Subcutaneous abdominal adipose tissue (tissue), 5 donors: ENCODE measurements at regions not wholly inside any gene's neighbourhood (a gene's known extent, or its start where the extent isn't known, plus 50 kb on each side); places are given as distances from the start of the nearest gene placed in this dataset.

Experiments used
- H3K27ac ChIP-seq: one replicate; pipeline ENCODE4 v1.7.0; 2013; ENCODE audit warnings: low read depth, mild to moderate bottlenecking, inconsistent platforms, low read length, moderate library complexity
- H3K27me3 ChIP-seq, 5 donors: one replicate each; pipeline ENCODE4 v1.7.0; 2013; ENCODE audit warnings: low read length in 5 of 5, inconsistent platforms in 1 of 5; ENCODE audit not compliant: control insufficient read depth in 5 of 5, insufficient read depth in 4 of 5
- H3K36me3 ChIP-seq, 5 donors: one replicate each; pipeline ENCODE4 v1.7.0; 2013; ENCODE audit warnings: low read length in 5 of 5; ENCODE audit not compliant: control insufficient read depth in 5 of 5, insufficient read depth in 5 of 5
- H3K4me1 ChIP-seq, 5 donors: one replicate each; pipeline ENCODE4 v1.7.0; 2013; ENCODE audit warnings: low read length in 5 of 5, mild to moderate bottlenecking in 3 of 5, moderate library complexity in 1 of 5; ENCODE audit not compliant: control insufficient read depth in 5 of 5, insufficient read depth in 5 of 5
- H3K4me3 ChIP-seq, 5 donors: one replicate each; pipeline ENCODE4 v1.7.0; 2013; ENCODE audit warnings: low read length in 5 of 5, low read depth in 1 of 5
- H3K9ac ChIP-seq, 5 donors: one replicate each; pipeline ENCODE4 v1.7.0; 2013; ENCODE audit warnings: low read length in 5 of 5, mild to moderate bottlenecking in 4 of 5, moderate library complexity in 3 of 5
- H3K9me3 ChIP-seq, 5 donors: one replicate each; pipeline ENCODE4 v1.7.0; 2013; ENCODE audit warnings: low read length in 5 of 5; ENCODE audit not compliant: control insufficient read depth in 5 of 5
- donor health status: healthy.
- donor health status: healthy.
- donor health status: healthy.
- donor health status: healthy.
- donor health status: healthy.

DNA sequence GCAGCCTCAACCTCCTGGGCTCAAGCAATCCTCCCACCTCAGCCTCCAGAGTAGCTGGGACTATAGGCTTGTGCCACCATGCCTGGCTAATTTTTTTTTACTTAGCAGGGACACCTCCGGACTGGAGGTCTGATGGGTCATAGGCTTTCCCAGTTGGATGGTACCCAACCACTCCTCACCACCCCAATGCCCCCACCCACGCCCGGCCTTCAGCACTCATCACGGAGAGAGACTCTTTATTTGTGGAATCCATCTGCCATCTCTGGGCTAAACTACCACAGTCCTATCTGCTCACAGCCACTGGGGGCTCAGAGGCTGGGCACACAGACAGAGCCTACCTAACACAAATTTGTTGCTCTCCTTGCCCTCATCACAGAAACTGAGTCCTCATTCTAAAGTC is 58.3 kb upstream of the STXBP1 start:
- Histone ChIP-seq H3K27ac (no peak overlapping the region), H3K9ac (no peak overlapping the region), H3K4me1 (peaks cover 7 to 57% (median 39%) of the 10 kb centered on the region in 5 donors), H3K27me3 (peaks cover 0 to 3% (median 0%) of the 10 kb centered on the region in 5 donors), H3K36me3 (peaks cover 0 to 1% (median 0%) of the 10 kb centered on the region in 5 donors), H3K9me3 (no peaks in the 10 kb centered on the region), H3K4me3 (no peak overlapping the region)

DNA sequence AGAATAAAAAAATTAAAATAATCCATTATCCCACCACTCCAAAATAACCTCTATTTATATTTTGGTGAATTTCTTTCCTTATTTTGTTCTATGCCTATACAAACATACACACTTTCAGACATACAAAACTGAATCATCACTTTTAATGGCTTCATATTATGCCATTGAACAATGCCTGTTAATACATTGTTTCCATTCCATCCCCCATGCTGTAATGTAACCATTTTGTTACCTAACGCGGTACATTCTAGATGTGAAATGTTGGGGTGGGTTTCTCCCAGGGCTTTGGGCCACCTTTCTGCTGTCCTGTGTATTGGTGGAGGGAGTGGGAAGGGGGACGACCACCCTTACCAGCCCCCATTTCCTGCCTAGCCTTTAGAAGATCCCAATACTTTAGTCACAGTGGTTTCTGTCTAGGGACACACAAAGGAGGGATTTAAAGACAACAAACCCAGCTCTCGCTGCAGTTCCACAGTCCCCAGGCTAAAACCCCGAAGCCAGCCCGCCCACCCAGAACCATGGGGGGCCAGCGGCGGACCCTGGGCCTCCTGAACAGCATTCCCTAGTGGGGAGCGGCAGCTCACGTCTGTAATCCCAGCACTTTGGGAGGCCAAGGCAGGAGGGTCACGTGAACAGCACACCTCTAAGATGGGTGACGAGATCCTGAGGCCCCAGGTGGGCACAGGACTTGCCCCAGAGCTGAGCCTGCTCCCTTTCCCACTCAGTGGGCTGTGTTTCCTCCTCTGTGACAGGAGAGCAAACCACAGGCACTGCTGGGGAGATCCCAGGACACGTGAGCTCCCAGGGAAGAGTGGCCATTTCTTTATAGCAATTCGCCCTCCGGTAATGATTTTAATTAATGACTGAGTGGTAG is 56.9 kb upstream of the STXBP1 start:
- Histone ChIP-seq H3K4me1 (peaks cover 10 to 62% (median 39%) of the 10 kb centered on the region in 5 donors), H3K9me3 (no peaks in the 10 kb centered on the region), H3K27ac (peak overlapping the region; percentile 69), H3K9ac (peak overlapping the region in 2 of 5 donors; percentile 42 to 55), H3K36me3 (peaks cover 0 to 8% (median 5%) of the 10 kb centered on the region in 5 donors), H3K27me3 (peaks cover 0 to 4% (median 0%) of the 10 kb centered on the region in 5 donors), H3K4me3 (no peak overlapping the region)

DNA sequence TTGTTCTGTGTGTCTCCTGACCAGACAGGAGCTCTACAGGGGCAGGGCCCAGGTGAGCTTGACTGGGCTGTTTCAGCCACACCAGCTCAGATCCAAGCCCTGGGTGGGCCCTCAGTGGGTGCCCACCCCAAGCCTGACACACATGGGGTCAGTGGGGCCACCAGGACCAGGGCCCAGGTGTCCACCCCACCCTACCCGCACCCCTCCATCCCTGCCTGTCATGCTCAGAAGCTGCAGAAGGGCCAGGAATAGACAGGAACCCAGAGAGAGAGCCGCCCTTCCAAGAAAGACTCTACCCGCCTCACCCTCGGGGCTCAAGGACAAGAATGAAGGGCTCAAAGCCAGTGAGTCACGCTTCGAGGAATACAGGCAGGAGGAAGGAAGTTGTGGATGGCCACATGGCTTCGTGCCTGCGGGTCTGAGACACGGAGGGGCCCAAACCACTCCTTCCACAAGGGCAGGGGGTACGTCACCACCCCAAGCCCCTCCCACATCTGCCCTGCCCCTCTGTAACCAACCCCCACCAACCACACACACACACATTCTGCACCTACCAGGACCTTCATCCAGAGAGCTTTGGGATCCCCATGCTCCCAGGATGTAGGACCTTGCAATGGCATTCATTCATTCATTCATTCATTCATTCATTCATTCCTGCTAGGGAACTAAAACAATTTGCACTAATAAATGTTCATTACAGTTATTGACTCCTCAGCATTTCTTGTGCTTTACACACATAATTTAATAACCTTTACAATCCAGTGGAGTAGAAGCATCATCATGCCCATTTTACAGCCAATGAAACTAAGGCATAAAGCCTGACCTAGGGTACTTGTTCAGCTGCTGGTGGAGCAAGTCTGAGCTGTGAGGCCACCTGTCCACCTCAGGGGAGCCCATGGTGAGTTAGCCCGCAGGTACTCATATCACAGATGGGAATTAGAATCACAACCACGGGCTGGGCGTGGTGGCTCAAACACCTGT is 55.9 kb upstream of the STXBP1 start:
- H3K36me3 ChIP-seq: peaks cover 0 to 16% (median 10%) of the 10 kb centered on the region in 5 donors
- H3K27ac ChIP-seq: peak overlapping the region; percentile 69
- peaks cover 0 to 4% (median 0%) of the 10 kb centered on the region in 5 donors for H3K27me3 ChIP-seq
- H3K4me1 ChIP-seq: peaks cover 10 to 64% (median 38%) of the 10 kb centered on the region in 5 donors
- no peak overlapping the region for H3K4me3 ChIP-seq
- peak overlapping the region in 2 of 5 donors; percentile 42 to 55 for H3K9ac ChIP-seq
- no peaks in the 10 kb centered on the region for H3K9me3 ChIP-seq

DNA sequence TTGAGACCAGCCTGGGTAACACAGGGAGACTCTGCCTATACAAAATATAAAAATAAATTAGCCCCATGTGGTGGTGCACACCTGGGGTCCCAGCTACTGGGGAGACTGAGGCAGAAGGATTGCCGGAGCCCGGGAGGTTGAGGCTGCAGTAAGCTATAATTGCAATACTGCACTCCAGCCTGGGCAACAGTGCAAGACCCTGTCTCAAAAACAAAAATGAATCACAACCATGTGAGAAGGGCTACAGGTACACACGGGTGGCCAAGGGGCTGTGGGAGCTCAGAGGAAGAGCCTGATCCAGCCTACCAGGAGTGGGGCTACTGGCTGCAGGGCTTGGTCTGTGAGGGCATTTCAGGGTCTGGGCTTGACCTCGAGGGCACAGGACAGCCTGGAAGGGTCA is 55.2 kb upstream of the STXBP1 start:
- Histone ChIP-seq H3K9ac (peak overlapping the region in 3 of 5 donors; percentile 22 to 53 (median 46)), H3K27me3 (peaks cover 0 to 4% (median 0%) of the 10 kb centered on the region in 5 donors), H3K27ac (peak overlapping the region; percentile 69), H3K4me1 (peaks cover 11 to 72% (median 44%) of the 10 kb centered on the region in 5 donors), H3K9me3 (no peaks in the 10 kb centered on the region), H3K4me3 (peak overlapping the region in 1 of 5 donors; percentile 4), H3K36me3 (peaks cover 0 to 16% (median 10%) of the 10 kb centered on the region in 5 donors)

DNA sequence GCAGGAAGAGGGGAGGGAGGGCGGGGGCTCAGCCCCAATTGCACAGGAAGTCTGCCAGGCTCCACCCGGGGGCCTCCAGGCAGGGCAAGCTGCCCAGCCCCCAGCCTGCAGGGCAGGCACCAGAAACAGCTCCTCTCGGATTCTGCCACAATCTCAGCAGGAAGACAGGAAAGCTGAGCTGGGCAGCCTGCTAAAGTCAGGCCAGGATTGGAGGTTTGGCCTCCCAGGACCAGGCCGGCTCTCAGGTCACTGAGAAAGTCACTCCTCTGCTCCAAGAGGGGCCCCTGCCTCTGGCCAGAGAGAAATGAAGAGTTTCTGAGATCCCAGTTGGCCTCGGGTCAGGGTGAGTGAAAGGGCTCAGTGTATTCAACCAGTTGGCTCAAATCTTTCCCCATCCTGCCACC is 54.6 kb upstream of the STXBP1 start:
- Histone ChIP-seq H3K4me3 (peak overlapping the region in 1 of 5 donors; percentile 17), H3K27me3 (peaks cover 0 to 6% (median 0%) of the 10 kb centered on the region in 5 donors), H3K4me1 (peaks cover 17 to 78% (median 50%) of the 10 kb centered on the region in 5 donors), H3K9me3 (no peaks in the 10 kb centered on the region), H3K36me3 (peaks cover 0 to 16% (median 10%) of the 10 kb centered on the region in 5 donors), H3K9ac (peak overlapping the region in 2 of 5 donors; percentile 8 to 46), H3K27ac (peak overlapping the region; percentile 69)

DNA sequence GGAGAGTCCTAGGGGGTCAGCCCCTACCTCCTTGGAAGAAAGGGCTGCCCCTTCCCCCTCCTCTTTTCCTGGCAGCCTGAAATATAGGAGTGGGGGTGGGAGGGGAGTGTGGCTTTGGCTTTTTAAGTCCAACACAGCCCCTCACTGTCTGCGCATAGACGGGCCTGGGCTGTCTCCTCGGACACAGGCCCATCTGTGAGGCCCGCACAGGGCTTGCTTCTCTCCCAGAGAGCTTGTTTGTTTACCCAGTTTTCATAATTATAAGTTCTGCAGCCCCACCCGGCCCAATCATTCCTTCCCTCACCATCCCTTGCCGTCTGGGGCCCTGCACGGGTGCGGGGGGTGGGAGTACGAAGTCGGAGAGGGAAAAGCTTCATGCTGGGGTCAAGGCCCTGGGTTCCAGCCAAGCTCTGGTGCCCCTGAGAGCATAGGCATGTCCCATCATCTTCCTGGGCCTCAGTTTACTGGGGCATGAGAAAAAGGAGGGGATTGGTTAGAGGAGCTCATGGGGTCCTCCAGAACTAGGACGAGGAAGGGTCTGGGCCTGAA is 54.0 kb upstream of the STXBP1 start:
- Histone ChIP-seq H3K4me1 (peaks cover 19 to 83% (median 56%) of the 10 kb centered on the region in 5 donors), H3K27ac (peak overlapping the region; percentile 69), H3K4me3 (no peak overlapping the region), H3K27me3 (peaks cover 0 to 11% (median 0%) of the 10 kb centered on the region in 5 donors), H3K9me3 (no peaks in the 10 kb centered on the region), H3K9ac (peak overlapping the region in 2 of 5 donors; percentile 8 to 46), H3K36me3 (peaks cover 0 to 16% (median 10%) of the 10 kb centered on the region in 5 donors)

DNA sequence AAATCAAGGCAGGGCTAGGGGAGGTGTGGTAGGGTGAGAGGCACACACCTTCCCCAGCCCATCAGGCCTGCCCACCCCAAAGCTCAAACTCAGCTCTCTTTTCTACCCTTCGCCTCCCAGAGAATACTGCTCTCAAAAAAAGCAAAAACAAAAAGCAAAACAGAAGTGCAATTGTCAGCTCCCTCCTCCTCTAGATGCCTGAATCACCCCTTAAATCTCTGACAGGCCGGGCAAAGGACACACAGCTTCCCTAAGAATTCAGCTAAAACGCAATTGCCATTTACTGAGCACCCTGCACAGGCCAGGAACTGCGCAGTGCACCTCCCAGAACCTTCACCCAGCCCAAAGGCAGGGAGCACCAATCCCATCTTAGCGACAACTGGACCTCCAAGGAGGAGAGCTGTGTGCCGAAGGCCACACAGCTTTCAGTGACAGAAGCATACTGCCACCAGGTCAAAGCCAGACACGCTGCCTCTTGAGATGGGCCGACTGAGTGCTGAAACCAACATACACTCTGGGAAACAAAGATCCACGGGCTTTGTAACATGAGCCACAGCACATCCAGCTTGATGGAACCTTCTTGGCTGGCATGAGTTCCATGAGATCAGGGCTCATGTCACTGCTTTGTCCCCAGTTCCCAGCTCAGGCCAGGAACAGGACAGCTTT is 53.4 kb upstream of the STXBP1 start:
- Histone ChIP-seq H3K27ac (peak overlapping the region; percentile 69), H3K4me3 (no peak overlapping the region), H3K27me3 (peaks cover 0 to 11% (median 0%) of the 10 kb centered on the region in 5 donors), H3K9me3 (no peaks in the 10 kb centered on the region), H3K9ac (no peak overlapping the region), H3K4me1 (peaks cover 21 to 82% (median 58%) of the 10 kb centered on the region in 5 donors), H3K36me3 (peaks cover 0 to 16% (median 10%) of the 10 kb centered on the region in 5 donors)

DNA sequence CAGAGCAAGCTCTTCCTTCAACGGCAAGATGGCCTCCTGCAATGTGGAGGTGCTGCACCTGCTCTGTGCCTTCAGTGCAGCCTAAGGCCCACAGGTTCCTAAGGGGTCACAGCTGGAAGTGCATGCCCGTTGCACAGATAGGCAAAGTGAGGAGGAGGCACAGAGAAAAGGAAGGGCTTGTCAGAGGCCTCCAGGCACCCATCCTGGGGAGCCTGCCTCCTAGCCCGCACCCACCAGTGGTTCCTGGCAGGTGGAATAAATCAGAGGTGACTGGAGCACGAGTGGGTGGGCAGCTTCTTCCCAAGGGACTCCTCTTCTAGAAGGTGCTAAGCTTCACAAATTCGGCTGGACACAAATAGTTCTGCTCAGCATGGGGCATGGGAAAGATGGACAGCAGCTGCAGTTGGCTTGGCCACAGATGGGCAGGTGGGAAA is 52.8 kb upstream of the STXBP1 start:
- Histone ChIP-seq H3K4me3 (no peak overlapping the region), H3K9me3 (no peaks in the 10 kb centered on the region), H3K36me3 (peaks cover 0 to 16% (median 10%) of the 10 kb centered on the region in 5 donors), H3K4me1 (peaks cover 21 to 77% (median 58%) of the 10 kb centered on the region in 5 donors), H3K27me3 (peaks cover 0 to 11% (median 0%) of the 10 kb centered on the region in 5 donors), H3K27ac (no peak overlapping the region), H3K9ac (no peak overlapping the region)
